Transverse colon (tissue), 3 donors: ENCODE measurements at regions not wholly inside any gene's neighbourhood (a gene's known extent, or its start where the extent isn't known, plus 50 kb on each side); places are given as distances from the start of the nearest gene placed in this dataset.

ENCODE experiments used
- CTCF ChIP-seq, 5 experiments: fragments of 200-600 bp in 3 of 5; fragments of 450-650 bp in 2 of 5; sonication (generic) in 3 of 5; IDR thresholded peaks; 1 replicate in 2 of 5; 2 replicates in 3 of 5; pipeline ENCODE4 v1.5.1; 2016 to 2017; ENCODE audit warnings: antibody characterized with exemption in 5 of 5, inconsistent platforms in 3 of 5, mild to moderate bottlenecking in 2 of 5, moderate library complexity in 1 of 5
- EP300 ChIP-seq: sonication (generic); formaldehyde crosslinking; IDR thresholded peaks from one replicate; pipeline ENCODE4 v1.6.1; 2017; ENCODE audit warnings: antibody characterized with exemption, low read depth
- POLR2A ChIP-seq: fragments of 450-650 bp; IDR thresholded peaks from one replicate; pipeline ENCODE4 v1.6.1; 2016; ENCODE audit warnings: antibody characterized with exemption, mild to moderate bottlenecking, moderate library complexity

GRCh38 chr1:96945509-96946084, 224.0 kb downstream of the PTBP2 start:
- TF ChIP-seq CTCF (IDR thresholded peaks at IDR 0.05): no peak
- no peak for TF ChIP-seq POLR2A
- no peak for TF ChIP-seq EP300
